Natural killer cell (primary cell): ENCODE measurements at regions not wholly inside any gene's neighbourhood (a gene's known extent, or its start where the extent isn't known, plus 50 kb on each side); places are given as distances from the start of the nearest gene placed in this dataset.
A peak's percentile ranks its signal among the peaks of the same experiment; 100 is the strongest.

Source experiments
- ATAC-seq, 3 donors: fragments of 150-1000 bp in 2 of 3; fragments of 200-7000 bp in 1 of 3; cut with Tn5 transposase; 1 replicate in 1 of 3; 2 replicates in 2 of 3; pipeline ENCODE4 v1.10.0; 2021; ENCODE audit warnings: mild to moderate bottlenecking in 2 of 3, moderate library complexity in 2 of 3
- DNase-seq, 2 donors: peaks; one replicate each; pipeline versions ENCODE4 v3.0.0 to v3.0.0-alpha.2; 2013 to 2021; ENCODE audit warnings: mixed read lengths in 1 of 2
- H3K27ac ChIP-seq: one replicate; pipeline ENCODE4 v1.5.1; 2013; ENCODE audit warnings: mild to moderate bottlenecking, low read length
- H3K27me3 ChIP-seq: one replicate; pipeline ENCODE4 v1.6.1; 2013; ENCODE audit warnings: low read length; ENCODE audit not compliant: control insufficient read depth, insufficient read depth
- H3K36me3 ChIP-seq: one replicate; pipeline ENCODE4 v1.6.1; 2013; ENCODE audit warnings: low read length; ENCODE audit not compliant: control insufficient read depth, insufficient read depth
- H3K4me1 ChIP-seq: one replicate; pipeline ENCODE4 v1.6.1; 2013; ENCODE audit warnings: low read length; ENCODE audit not compliant: control insufficient read depth, insufficient read depth
- H3K4me3 ChIP-seq: one replicate; pipeline ENCODE4 v1.5.1; 2013; ENCODE audit warnings: low read length
- H3K9me3 ChIP-seq: one replicate; pipeline ENCODE4 v1.6.1; 2013; ENCODE audit warnings: low read length; ENCODE audit not compliant: control insufficient read depth, insufficient read depth
- H3K27ac Mint-ChIP-seq, 2 donors: one replicate each; pipeline ENCODE4 v1.8.0; 2022; ENCODE audit warnings: mild to moderate bottlenecking in 2 of 2, mixed read lengths in 2 of 2, moderate library complexity in 1 of 2
- H3K27me3 Mint-ChIP-seq, 2 donors: one replicate each; pipeline ENCODE4 v1.8.0; 2022; ENCODE audit warnings: low read depth in 2 of 2, mixed read lengths in 2 of 2
- H3K36me3 Mint-ChIP-seq: one replicate; pipeline ENCODE4 v1.8.0; 2022; ENCODE audit warnings: mixed read lengths
- H3K4me1 Mint-ChIP-seq, 2 donors: one replicate each; pipeline ENCODE4 v1.8.0; 2022; ENCODE audit warnings: mixed read lengths in 2 of 2
- H3K4me3 Mint-ChIP-seq: one replicate; pipeline ENCODE4 v1.8.0; 2022; ENCODE audit warnings: mild to moderate bottlenecking, moderate library complexity, mixed read lengths
- H3K9me3 Mint-ChIP-seq, 2 donors: one replicate each; pipeline ENCODE4 v1.8.0; 2022; ENCODE audit warnings: mixed read lengths in 2 of 2
- CTCF ChIP-seq: fragments of 200-600 bp; IDR thresholded peaks from one replicate; pipeline ENCODE4 v1.8.0; 2022; ENCODE audit warnings: antibody characterized with exemption
- WGBS: methylation state at CpG from one replicate; pipeline ENCODE4 v1.1.7; 2013; ENCODE audit warnings: missing lambda C conversion rate; ENCODE audit not compliant: insufficient coverage; 5-methylcytosine and 5-hydroxymethylcytosine counted together
- intact Hi-C: fragments of 100-400 bp; cut with micrococcal nuclease; formaldehyde crosslinking; loops from one replicate; pipeline ENCODE4 v1.14.2; 2022

- no peaks in the 10 kb centered on the region for H3K36me3 ChIP-seq
- Mint-ChIP-seq H3K9me3 (peaks cover 0 to 4% of the 10 kb centered on the region in 2 donors), H3K36me3 (no peaks in the 10 kb centered on the region), H3K4me1 (peaks cover 41 to 57% of the 10 kb centered on the region in 2 donors), H3K4me3 (no peak overlapping the region), H3K27ac (no peak overlapping the region), H3K27me3 (peaks cover 0 to 3% of the 10 kb centered on the region in 2 donors)
- no peaks in the 10 kb centered on the region for H3K27me3 ChIP-seq
- 41% methylated on average over 3 of the region's 4 CpGs for WGBS
- H3K4me3 ChIP-seq = no peak overlapping the region
- H3K9me3 ChIP-seq = no peaks in the 10 kb centered on the region
- H3K27ac ChIP-seq = no peak overlapping the region
- ATAC-seq (no peak), DNase-seq (no peak)
- intact Hi-C loops = no loop called here
- peaks cover 33% of the 10 kb centered on the region for H3K4me1 ChIP-seq
- TF ChIP-seq CTCF = no peak
Measured at GRCh38 chr6:163756079-163756478, 341.6 kb downstream of the QKI start.

GRCh38 chr6:163754866-163755265 is 340.3 kb downstream of the QKI start:
- H3K4me3 ChIP-seq = no peak overlapping the region
- WGBS = 70% methylated on average over 5 of the region's 5 CpGs
- H3K4me1 Mint-ChIP-seq = peaks cover 53 to 65% of the 10 kb centered on the region in 2 donors
- H3K36me3 ChIP-seq = no peaks in the 10 kb centered on the region
- no peaks in the 10 kb centered on the region for H3K36me3 Mint-ChIP-seq
- no peaks in the 10 kb centered on the region for H3K27me3 Mint-ChIP-seq
- H3K27ac ChIP-seq = no peak overlapping the region
- DNase-seq (no peak), ATAC-seq (no peak)
- peaks cover 46% of the 10 kb centered on the region for H3K4me1 ChIP-seq
- peaks cover 0 to 4% of the 10 kb centered on the region in 2 donors for H3K9me3 Mint-ChIP-seq
- no peaks in the 10 kb centered on the region for H3K9me3 ChIP-seq
- H3K27ac Mint-ChIP-seq = peak overlapping the region in 1 of 2 donors; percentile 16
- TF ChIP-seq CTCF = no peak
- intact Hi-C loops = no loop called here
- H3K27me3 ChIP-seq = no peaks in the 10 kb centered on the region
- no peak overlapping the region for H3K4me3 Mint-ChIP-seq

GRCh38 chr6:163753430-163753829 is 338.9 kb downstream of the QKI start:
- Histone ChIP-seq H3K9me3 (no peaks in the 10 kb centered on the region), H3K4me1 (peaks cover 56% of the 10 kb centered on the region), H3K27ac (no peak overlapping the region), H3K36me3 (no peaks in the 10 kb centered on the region), H3K27me3 (no peaks in the 10 kb centered on the region), H3K4me3 (no peak overlapping the region)
- no peak for TF ChIP-seq CTCF
- Mint-ChIP-seq H3K4me1 (peaks cover 58 to 70% of the 10 kb centered on the region in 2 donors), H3K36me3 (no peaks in the 10 kb centered on the region), H3K9me3 (peaks cover 0 to 4% of the 10 kb centered on the region in 2 donors), H3K4me3 (no peak overlapping the region), H3K27ac (no peak overlapping the region), H3K27me3 (no peaks in the 10 kb centered on the region)
- no peak for DNase-seq
- 90% methylated on average over 2 of the region's 2 CpGs for WGBS
- ATAC-seq = no peak
- intact Hi-C loops = no loop called here

- Mint-ChIP-seq H3K27me3 (no peaks in the 10 kb centered on the region), H3K9me3 (peaks cover 0 to 4% of the 10 kb centered on the region in 2 donors), H3K27ac (peak overlapping the region; percentile 1 to 91), H3K4me3 (peak overlapping the region; percentile 51), H3K4me1 (peaks cover 62 to 70% of the 10 kb centered on the region in 2 donors), H3K36me3 (no peaks in the 10 kb centered on the region)
- Histone ChIP-seq H3K4me3 (no peak overlapping the region), H3K4me1 (peaks cover 59% of the 10 kb centered on the region), H3K9me3 (no peaks in the 10 kb centered on the region), H3K27me3 (no peaks in the 10 kb centered on the region), H3K27ac (no peak overlapping the region), H3K36me3 (no peaks in the 10 kb centered on the region)
- no peak for TF ChIP-seq CTCF
- DNase-seq (no peak), ATAC-seq (no peak)
- WGBS = 95% methylated on average over 13 of the region's 13 CpGs
- intact Hi-C loops = no loop called here
Measured at GRCh38 chr6:163752446-163752845, 337.9 kb downstream of the QKI start.
